NCI-H460 (cell line): ENCODE measurements at regions not wholly inside any gene's neighbourhood (a gene's known extent, or its start where the extent isn't known, plus 50 kb on each side); places are given as distances from the start of the nearest gene placed in this dataset.

Experiments
- DNase-seq: peaks from one replicate; pipeline ENCODE4 v3.0.0-alpha.2; 2016; ENCODE audit warnings: low read depth; ENCODE audit errors: extremely low read depth

- DNase-seq, result no peak
Observed at GRCh38 chr13:61040181-61040580, 375.5 kb downstream of the PCDH20 start.

- DNase-seq, result no peak
Observed at GRCh38 chr13:61039302-61039701, 376.3 kb downstream of the PCDH20 start.

- no peak for DNase-seq
Observed at GRCh38 chr13:61036715-61037114, 378.9 kb downstream of the PCDH20 start.

GRCh38 chr13:61030445-61030844, 385.2 kb downstream of the PCDH20 start:
- DNase-seq, result no peak

GRCh38 chr13:61029064-61029463, 386.6 kb downstream of the PCDH20 start:
- DNase-seq, result no peak

GRCh38 chr13:61024046-61024445, 391.6 kb downstream of the PCDH20 start:
- no peak for DNase-seq

GRCh38 chr13:61021838-61022237, 393.8 kb downstream of the PCDH20 start:
- DNase-seq, result no peak

GRCh38 chr13:61013796-61014195, 401.9 kb downstream of the PCDH20 start:
- no peak for DNase-seq

- no peak for DNase-seq
Observed at GRCh38 chr13:61010358-61010757, 405.3 kb downstream of the PCDH20 start.

- no peak for DNase-seq
Observed at GRCh38 chr13:61002686-61003085, 413.0 kb downstream of the PCDH20 start.

GRCh38 chr13:60990032-60990733, 425.5 kb downstream of the PCDH20 start:
- no peak for DNase-seq

- no peak for DNase-seq
Observed at GRCh38 chr13:60986301-60986700, 429.3 kb downstream of the PCDH20 start.

GRCh38 chr13:60981407-60981806, 434.2 kb downstream of the PCDH20 start:
- DNase-seq, result no peak

GRCh38 chr13:60976367-60976766, 439.3 kb downstream of the PCDH20 start:
- no peak for DNase-seq

GRCh38 chr13:60974296-60974695, 441.4 kb downstream of the PCDH20 start:
- no peak for DNase-seq

- peak; percentile 34 for DNase-seq
Observed at GRCh38 chr13:60973529-60973928, 442.1 kb downstream of the PCDH20 start.

GRCh38 chr13:60970736-60971135, 444.9 kb downstream of the PCDH20 start:
- no peak for DNase-seq

- no peak for DNase-seq
Observed at GRCh38 chr13:60969656-60970055, 446.0 kb downstream of the PCDH20 start.

- no peak for DNase-seq
Observed at GRCh38 chr13:60959427-60959826, 456.2 kb downstream of the PCDH20 start.

- DNase-seq, result no peak
Observed at GRCh38 chr13:60957816-60958215, 457.8 kb downstream of the PCDH20 start.

GRCh38 chr13:60945396-60945795, 470.3 kb downstream of the PCDH20 start:
- no peak for DNase-seq

GRCh38 chr13:60944863-60945262, 470.8 kb downstream of the PCDH20 start:
- no peak for DNase-seq

- DNase-seq, result no peak
Observed at GRCh38 chr13:60944016-60944415, 471.6 kb downstream of the PCDH20 start.
